Nucleus accumbens (tissue), 56 donors: ENCODE measurements at regions not wholly inside any gene's neighbourhood (a gene's known extent, or its start where the extent isn't known, plus 50 kb on each side); places are given as distances from the start of the nearest gene placed in this dataset.
"Not testable (repeated sequence)": the region's sequence is repeated elsewhere in the genome, so short reads cannot be mapped to it uniquely, and the experiment has no call there.

Source experiments
- DNase-seq, 56 donors: peaks; one replicate each; lab custom pipeline; 2025; lab: John Stamatoyannopoulos, UW

GRCh38 chr6:1162367-1163275 is 149.3 kb upstream of the FOXQ1 start:
- no peak for DNase-seq

DNA sequence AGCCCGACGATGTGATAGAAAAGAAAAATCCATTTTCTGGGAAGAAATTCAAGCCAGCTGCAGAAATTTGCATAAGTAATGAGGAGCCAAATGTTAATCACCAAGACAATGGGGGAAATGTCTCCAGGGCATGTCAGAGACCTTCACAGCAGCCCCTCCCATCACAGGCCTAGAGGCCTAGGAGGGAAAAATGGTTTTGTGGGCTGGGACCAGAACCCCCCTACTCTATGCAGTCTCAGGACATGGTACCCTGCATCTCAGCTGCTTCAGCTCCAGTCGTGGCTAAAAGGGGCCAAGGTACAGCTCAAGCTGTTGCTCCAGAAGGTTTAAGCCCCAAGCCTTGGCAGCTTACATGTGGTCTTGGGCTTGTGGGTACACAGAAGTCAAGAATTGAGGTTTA is 155.5 kb upstream of the FOXQ1 start:
- DNase-seq: not testable (repeated sequence)

DNA sequence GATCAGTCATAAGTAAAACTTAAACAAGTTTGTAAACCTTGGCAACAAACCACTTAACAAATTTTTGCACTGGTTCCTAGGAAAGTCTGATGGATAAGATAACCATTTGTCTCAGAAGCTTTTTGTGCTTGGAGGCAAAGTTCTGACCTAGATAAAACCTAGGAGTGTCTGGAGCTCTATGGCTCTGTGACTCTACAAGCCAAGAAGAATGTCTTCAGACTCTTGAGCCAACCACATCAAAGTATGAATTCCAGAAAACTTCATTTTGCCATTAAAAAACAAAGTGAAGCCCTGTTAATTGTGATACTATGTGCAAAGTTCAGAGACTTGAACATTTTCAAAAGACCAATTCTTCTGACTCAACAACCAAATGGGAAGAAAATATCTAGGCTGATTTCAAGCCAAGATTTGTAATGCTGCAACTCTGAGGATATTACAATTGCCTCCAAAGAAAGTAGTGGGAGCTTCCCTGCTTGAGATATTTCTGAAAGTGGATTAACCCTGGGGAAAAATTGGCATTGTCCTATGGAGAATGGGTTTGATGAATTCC is 158.1 kb upstream of the FOXQ1 start:
- no peak for DNase-seq

- no peak for DNase-seq
Measured at GRCh38 chr6:1146500-1146899, 165.4 kb upstream of the FOXQ1 start.

GRCh38 chr6:1145768-1146218 is 166.1 kb upstream of the FOXQ1 start:
- DNase-seq: no peak

DNA sequence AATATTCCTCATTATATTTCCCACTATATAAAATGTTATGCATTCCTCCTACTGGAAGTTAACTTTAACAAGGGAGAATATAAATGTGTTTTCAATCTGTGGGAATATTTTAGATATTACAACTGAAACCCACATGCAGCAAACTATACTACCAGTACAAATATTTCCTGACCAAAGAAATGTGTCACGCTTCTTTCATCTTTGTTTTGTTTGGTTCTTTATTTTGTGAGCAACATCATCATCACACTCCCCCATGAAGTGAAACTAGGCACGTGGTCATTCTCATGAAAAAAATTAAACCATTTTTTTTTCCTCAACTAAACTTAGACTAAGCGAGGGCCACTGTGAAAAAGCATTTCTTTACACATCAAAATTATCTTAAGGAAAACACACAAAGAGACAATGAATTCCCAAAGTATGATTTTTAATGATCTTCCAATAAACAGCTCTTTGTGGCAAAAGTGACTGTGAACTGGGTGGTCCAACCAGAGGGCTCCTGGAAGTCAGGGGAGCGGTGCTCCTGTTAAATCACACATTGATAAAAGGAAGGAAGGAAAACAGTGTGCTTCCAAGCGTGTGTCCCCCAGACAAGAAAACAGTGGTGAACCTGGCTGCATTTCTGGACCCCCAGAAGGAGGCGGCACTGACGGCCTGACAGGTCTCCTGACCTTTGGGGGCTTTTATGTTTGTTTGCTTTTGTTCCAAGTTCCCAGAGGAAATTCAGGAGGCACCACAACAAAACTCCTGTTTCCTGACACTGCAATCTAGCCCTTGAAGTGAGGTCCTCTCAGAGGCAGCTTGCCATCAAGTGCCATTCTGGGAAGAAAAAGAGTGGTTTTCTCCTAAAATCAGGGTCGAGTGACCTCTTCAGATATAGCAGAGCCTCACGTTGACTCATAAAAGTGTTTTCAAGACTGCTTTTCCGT is 166.8 kb upstream of the FOXQ1 start:
- no peak for DNase-seq

- no peak for DNase-seq
Measured at GRCh38 chr6:1143655-1144054, 168.2 kb upstream of the FOXQ1 start.

- DNase-seq: no peak
Measured at GRCh38 chr6:1139155-1139890, 172.6 kb upstream of the FOXQ1 start.

DNA sequence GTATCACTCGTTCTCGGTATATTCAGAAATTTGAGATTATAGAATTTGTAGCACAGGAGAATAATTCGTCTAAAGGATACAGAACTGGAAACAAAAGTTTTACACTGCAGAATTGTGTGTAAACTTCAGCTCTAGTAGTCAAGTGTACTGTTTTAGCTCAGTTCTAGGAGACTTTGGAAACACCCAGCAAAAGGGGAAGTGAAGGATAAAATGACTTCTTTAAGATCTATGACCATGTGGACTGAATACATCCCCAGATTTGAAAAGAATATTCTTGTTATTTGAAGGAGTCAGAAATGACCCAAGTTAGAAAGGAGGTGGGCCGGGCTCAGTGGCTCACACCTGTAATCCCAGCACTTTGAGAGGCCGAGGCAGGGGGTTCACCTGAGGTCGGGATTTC is 174.0 kb upstream of the FOXQ1 start:
- DNase-seq: no peak

DNA sequence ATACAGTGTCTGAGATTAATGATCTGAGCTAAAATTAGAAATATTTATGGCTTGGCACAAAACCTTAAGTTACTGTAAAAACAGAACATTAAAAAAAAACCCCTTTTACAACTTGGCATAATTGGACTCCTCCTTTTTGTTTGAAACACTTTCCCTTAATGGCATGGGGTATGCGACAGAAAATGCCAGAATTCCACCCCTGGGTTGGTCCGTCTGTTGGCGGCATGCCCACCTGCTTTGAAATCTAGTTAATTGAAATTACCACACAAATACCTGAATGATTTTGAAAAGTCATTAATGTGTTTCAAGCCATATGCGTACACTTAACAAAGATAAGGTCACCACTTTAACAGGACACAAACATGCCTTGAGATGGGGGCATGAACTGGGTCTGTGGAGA is 175.1 kb upstream of the FOXQ1 start:
- peak in 1 of 56 donors; percentile 1 for DNase-seq

GRCh38 chr6:1136415-1136774 is 175.5 kb upstream of the FOXQ1 start:
- DNase-seq: peak in 41 of 56 donors; percentile 0 to 91 (median 27)

- peak in 6 of 56 donors; percentile 16 to 46 (median 30) for DNase-seq
Measured at GRCh38 chr6:1135726-1136414, 176.0 kb upstream of the FOXQ1 start.

DNA sequence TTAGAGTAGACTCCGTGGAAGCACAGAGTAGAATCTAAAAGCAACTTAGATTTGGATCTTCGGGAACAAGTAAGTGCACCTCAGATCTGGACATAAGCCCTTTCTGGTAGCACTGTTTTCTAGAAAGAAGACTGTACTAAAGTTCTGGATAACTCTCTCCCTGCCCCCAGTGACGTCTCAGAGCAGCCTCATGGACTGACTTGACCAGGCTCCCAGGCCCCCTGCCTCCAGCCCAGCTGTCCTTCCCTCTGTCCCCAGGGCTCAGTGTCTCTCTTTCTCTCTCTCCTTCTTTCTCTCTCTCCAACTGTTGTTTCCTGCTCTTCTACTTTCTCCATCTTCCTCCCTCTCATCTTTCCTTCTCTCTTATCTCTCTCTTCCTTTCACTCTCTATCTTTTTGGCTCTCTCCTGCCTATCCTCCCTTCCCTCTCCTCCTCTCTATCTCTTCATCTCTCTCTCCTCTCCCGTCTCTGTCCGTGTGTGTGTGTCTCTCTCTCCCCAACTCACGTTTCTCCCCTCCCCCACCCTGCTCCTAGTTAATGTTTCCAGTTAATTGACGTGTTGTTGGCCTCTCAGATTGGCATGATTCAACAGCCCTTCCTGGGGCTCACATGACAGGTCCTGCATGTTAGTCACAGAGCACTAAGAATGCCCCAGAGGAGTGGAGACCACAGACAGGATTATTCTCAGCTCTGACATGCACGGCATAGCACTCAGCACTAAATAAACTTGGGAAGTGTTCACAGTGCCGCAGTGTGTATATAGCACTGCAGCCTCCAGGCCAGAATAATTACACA is 180.4 kb upstream of the FOXQ1 start:
- no peak for DNase-seq

DNA sequence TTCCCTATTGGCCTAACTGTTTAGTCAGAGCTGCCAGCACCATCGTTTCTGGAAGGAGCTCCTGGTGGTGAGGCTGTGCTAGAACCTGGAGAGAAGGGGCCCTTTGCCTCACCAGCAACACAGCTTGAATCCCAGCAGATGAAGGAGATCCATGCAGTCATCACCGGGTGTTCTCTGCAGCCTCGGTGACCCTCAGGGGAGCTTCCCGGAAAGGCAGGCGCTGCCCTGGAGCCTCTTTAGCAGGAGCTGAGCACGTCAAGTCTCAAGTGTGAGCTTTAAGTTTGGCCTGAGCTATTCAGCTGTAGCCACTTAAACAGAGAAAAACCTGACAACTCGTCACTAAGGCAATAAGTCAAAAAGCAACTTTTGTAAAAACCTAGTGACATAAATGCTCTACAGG is 181.2 kb upstream of the FOXQ1 start:
- no peak for DNase-seq

DNA sequence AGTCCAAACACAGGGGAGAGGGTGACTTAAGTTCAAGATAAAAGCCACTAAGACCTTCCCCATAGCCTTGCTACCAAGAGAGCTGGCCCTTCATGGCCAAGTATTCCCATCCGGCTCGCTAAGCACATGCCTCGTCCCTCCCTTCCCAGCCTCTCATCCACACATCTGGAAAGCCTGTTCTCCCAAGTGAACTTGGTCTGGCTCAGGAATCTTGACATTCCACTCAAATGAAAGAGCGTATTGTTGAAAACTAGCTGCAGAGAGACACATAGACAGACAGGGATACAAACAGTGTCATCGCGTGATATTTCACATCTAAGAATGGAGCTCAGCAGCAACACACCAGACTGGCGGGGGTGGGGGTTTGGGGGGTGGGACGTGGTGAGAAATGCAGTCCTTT is 182.8 kb upstream of the FOXQ1 start:
- no peak for DNase-seq

DNA sequence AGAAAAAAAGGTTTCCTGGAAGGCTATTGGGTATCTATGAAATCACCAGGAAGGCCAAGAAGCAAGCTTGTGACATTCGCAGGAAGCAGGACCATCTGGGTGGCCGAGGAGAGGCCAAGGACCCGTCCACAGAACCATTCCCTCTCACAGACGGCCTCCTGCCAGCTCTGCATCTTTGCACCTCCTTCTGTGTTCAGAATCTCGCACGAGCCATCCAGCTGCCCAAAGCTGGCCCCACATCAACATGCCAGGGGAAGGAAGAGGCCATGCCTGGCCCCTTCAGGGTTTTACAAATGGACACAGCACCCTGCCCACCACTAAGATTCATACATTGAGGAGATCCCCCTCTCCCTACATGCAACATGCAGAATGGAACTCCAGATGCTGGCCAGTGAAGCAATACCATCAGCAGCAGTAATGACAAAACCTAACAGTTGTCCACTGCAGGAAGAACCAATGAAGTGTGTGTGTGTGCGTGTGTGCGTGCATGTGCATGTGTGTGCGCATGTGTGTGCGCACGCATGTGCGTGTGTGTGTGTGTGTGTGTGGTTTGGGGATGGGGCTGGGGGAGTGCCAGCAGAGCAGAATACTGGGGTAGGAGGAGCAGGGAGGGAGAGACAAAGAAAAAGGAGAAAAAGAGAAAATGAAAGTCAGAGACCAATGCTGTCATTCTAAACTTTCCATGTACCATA is 184.2 kb upstream of the FOXQ1 start:
- no peak for DNase-seq

DNA sequence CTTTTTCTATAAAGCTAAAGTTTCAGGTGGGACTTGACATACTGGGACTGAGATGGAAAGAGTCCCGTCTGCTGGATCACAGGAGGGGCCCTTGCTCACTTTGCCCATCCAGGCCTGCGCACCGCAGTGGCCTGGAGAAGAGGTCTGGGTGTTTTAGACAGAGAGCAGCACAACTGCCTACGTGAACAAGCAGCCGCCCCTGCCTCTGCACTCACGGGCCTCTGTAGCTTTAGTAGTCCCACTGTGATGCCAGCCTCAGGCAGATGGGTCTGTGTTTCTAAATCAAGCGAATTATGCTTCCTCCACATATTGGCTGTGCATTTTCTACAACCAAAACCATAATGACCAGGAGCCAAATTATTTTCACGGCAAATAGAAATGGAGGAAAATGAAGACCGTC is 184.8 kb upstream of the FOXQ1 start:
- DNase-seq: no peak

- DNase-seq: peak in 2 of 56 donors; percentile 3 to 9
Measured at GRCh38 chr6:1126036-1126435, 185.9 kb upstream of the FOXQ1 start.
